ENCODE measurements at regions not wholly inside any gene's neighbourhood (a gene's known extent, or its start where the extent isn't known, plus 50 kb on each side); places are given as distances from the start of the nearest gene placed in this dataset.
"Not testable (repeated sequence)": the region's sequence is repeated elsewhere in the genome, so short reads cannot be mapped to it uniquely, and the experiment has no call there.

- H2BK12ac ChIP-seq (ENCODE audit: low read depth, low read length); H3K14ac ChIP-seq (ENCODE audit: insufficient read length); H2AK5ac ChIP-seq (ENCODE audit: low read depth, low read length); H3K4me1 ChIP-seq (replicated peaks in 1 of 4; ENCODE audit: control insufficient read depth in 3 of 4, insufficient read depth in 4 of 4, low read length in 3 of 4); H3K4me2 ChIP-seq (ENCODE audit: insufficient read depth in 1 of 2, low read depth in 2 of 2, low read length in 2 of 2); H3K9me3 ChIP-seq (ENCODE audit: insufficient read depth in 2 of 2, low read depth in 1 of 2, low read length in 1 of 2); H3K23me2 ChIP-seq (ENCODE audit: low read depth, low read length); H3K4ac ChIP-seq (replicated peaks; ENCODE audit: insufficient read length, low read depth, low read length); H2BK15ac ChIP-seq (ENCODE audit: low read length); H4K91ac ChIP-seq (replicated peaks; ENCODE audit: insufficient read length, low read length); H3K79me2 ChIP-seq (ENCODE audit: control insufficient read depth in 1 of 2, insufficient read depth in 2 of 2, low read length in 2 of 2); H4K5ac ChIP-seq (ENCODE audit: insufficient read length, low read depth, low read length); H2BK120ac ChIP-seq (replicated peaks; ENCODE audit: low read depth, low read length); H3K27ac ChIP-seq (ENCODE audit: low read depth, low read length); H2AFZ ChIP-seq (ENCODE audit: low read length); POLR2A ChIA-PET (ENCODE audit: partially characterized antibody); H3K4me3 ChIP-seq (ENCODE audit: extremely low read depth in 1 of 4, insufficient read depth in 2 of 4, low read depth in 3 of 4, low read length in 4 of 4); H3K9ac ChIP-seq (replicated peaks in 1 of 4; ENCODE audit: extremely low read depth in 1 of 4, low read depth in 3 of 4, low read length in 3 of 4); H3K27me3 ChIP-seq (replicated peaks in 1 of 4; ENCODE audit: control insufficient read depth in 3 of 4, extremely low read depth in 1 of 4, insufficient read depth in 3 of 4, low read length in 3 of 4); H2BK20ac ChIP-seq (ENCODE audit: low read length); H4K8ac ChIP-seq (ENCODE audit: extremely low read depth, insufficient read depth, low read length); H4K20me1 ChIP-seq (replicated peaks in 1 of 2; ENCODE audit: control insufficient read depth in 1 of 2, insufficient read depth in 2 of 2, low read length in 2 of 2); H3K79me1 ChIP-seq (ENCODE audit: low read depth, low read length); H3K36me3 ChIP-seq (ENCODE audit: control insufficient read depth in 2 of 4, insufficient read depth in 4 of 4, low read length in 3 of 4); H3K56ac ChIP-seq (replicated peaks; ENCODE audit: insufficient read length, low read depth, low read length); H2BK5ac ChIP-seq (ENCODE audit: low read depth, low read length); H3K23ac ChIP-seq (ENCODE audit: insufficient read length); H3K18ac ChIP-seq (ENCODE audit: extremely low read depth, low read length); FAIRE-seq: not testable (repeated sequence)
- TF ChIP-seq RAD21 (IDR thresholded peaks at IDR 0.05 in 1 of 2, conservative IDR thresholded peaks at IDR 0.05 in 1 of 2; ENCODE audit: low read depth in 2 of 2, low read length in 2 of 2) (peak; percentile 30 to 38; a peak in 2 of 4 replicates), CEBPB (IDR thresholded peaks at IDR 0.05; ENCODE audit: low read depth, low read length) (peak; percentile 60), CTCF (IDR thresholded peaks at IDR 0.05; ENCODE audit: control extremely low read depth in 1 of 3, insufficient read depth in 1 of 3, low read depth in 1 of 3, low read length in 3 of 3) (peak; percentile 14 to 42 (median 16); a peak in 3 of 4 replicates)
- 98% methylated on average over 4 of the region's 4 CpGs; no CpG with 5 or more reads in 1 of the 2 experiments for WGBS, 2 experiments (ENCODE audit: extremely low coverage in 1 of 2, insufficient coverage in 1 of 2, insufficient read length in 1 of 2, insufficient replicate concordance in 2 of 2, low coverage in 1 of 2, low lambda C conversion rate in 2 of 2, missing lambda C conversion rate in 1 of 2)
- DNase-seq (ENCODE audit: low read depth in 1 of 2, low spot score in 2 of 2) = peak in 1 of 2 experiments; percentile 25
- CTCF ChIA-PET (ENCODE audit: partially characterized antibody) = interaction anchor here (0.7 to 4.5 kb wide), 11 partner anchors 9 to 394 kb away, joined by 3 to 32 read pairs (median 3); no protein-coding TSS in a partner anchor
Observed at GRCh38 chr5:2070787-2071186, 188.1 kb upstream of the IRX4 start.

All from H1 (cell line).